PC-9 (cell line): ENCODE measurements at regions not wholly inside any gene's neighbourhood (a gene's known extent, or its start where the extent isn't known, plus 50 kb on each side); places are given as distances from the start of the nearest gene placed in this dataset.

ENCODE experiments used
- BruUV-seq: library from RNA; stranded (reverse); fragments of 400-500 nt; replicated peaks from 2 replicates; lab custom pipeline; 2021; lab: Mats Ljungman, UMichigan
- CTCF ChIA-PET: fragments of 300-600 bp; sonication (Branson Sonifier 250); formaldehyde crosslinking; loops from one replicate; lab custom pipeline; 2022; ENCODE audit warnings: antibody characterized with exemption; lab: Charles Lee
- POLR2A ChIA-PET: fragments of 300-600 bp; sonication (Branson Sonifier 250); formaldehyde crosslinking; loops from one replicate; lab custom pipeline; 2022; ENCODE audit warnings: antibody characterized with exemption; ENCODE audit not compliant: unreplicated experiment; lab: Charles Lee
- DNase-seq, 2 experiments: peaks; one replicate each; pipeline versions ENCODE4 v3.0.0 to v3.0.0-alpha.2; 2015 to 2022; ENCODE audit warnings: mixed read lengths in 1 of 2
- H2AFZ ChIP-seq: fragments of 200-600 bp; sonication (generic); 2 replicates; pipeline ENCODE4 v1.8.1; 2017; ENCODE audit warnings: antibody characterized with exemption
- H3F3A ChIP-seq: fragments of 200-600 bp; sonication (generic); 2 replicates; pipeline ENCODE4 v1.8.1; 2017; ENCODE audit warnings: antibody characterized with exemption, mild to moderate bottlenecking, low read depth; ENCODE audit not compliant: insufficient read depth
- H3K27ac ChIP-seq: fragments of 200-600 bp; sonication (generic); 2 replicates; pipeline ENCODE4 v1.6.1; 2016; ENCODE audit warnings: mixed run types
- H3K27me3 ChIP-seq: fragments of 200-600 bp; sonication (generic); 2 replicates; pipeline ENCODE4 v1.6.1; 2016; ENCODE audit warnings: low read depth, mixed run types; ENCODE audit not compliant: insufficient read depth
- H3K36me3 ChIP-seq: fragments of 200-600 bp; sonication (generic); 2 replicates; pipeline ENCODE4 v1.6.1; 2016; ENCODE audit warnings: low read depth, mixed run types
- H3K4me1 ChIP-seq: fragments of 200-600 bp; sonication (generic); replicated peaks from 2 replicates; pipeline ENCODE4 v1.6.1; 2016; ENCODE audit warnings: mixed run types; ENCODE audit not compliant: insufficient read depth
- H3K4me2 ChIP-seq: fragments of 200-600 bp; sonication (generic); 2 replicates; pipeline ENCODE4 v1.6.1; 2017; ENCODE audit warnings: mixed run types
- H3K4me3 ChIP-seq: fragments of 200-600 bp; sonication (generic); 2 replicates; pipeline ENCODE4 v1.6.1; 2016; ENCODE audit warnings: mixed run types
- H3K79me2 ChIP-seq: fragments of 200-600 bp; sonication (generic); 2 replicates; pipeline ENCODE4 v1.6.1; 2017; ENCODE audit warnings: low read depth, mixed run types
- H3K9me2 ChIP-seq: fragments of 200-600 bp; sonication (generic); 2 replicates; pipeline ENCODE4 v1.8.1; 2017; ENCODE audit warnings: mild to moderate bottlenecking; ENCODE audit not compliant: insufficient read depth
- H3K9me3 ChIP-seq: fragments of 200-600 bp; sonication (generic); 2 replicates; pipeline ENCODE4 v1.8.1; 2016; ENCODE audit warnings: low read depth; ENCODE audit not compliant: insufficient read depth
- H4K20me1 ChIP-seq: fragments of 200-600 bp; sonication (generic); 2 replicates; pipeline ENCODE4 v1.8.1; 2017; ENCODE audit not compliant: insufficient read depth
- EZH2 ChIP-seq: fragments of 200-600 bp; sonication (generic); IDR thresholded peaks from 2 replicates; pipeline ENCODE4 v1.8.0; 2017; ENCODE audit warnings: antibody characterized with exemption, low read depth
- intact Hi-C: fragments of 100-400 bp; cut with micrococcal nuclease; formaldehyde crosslinking; loops from one replicate; pipeline ENCODE4 v1.10.0; 2022; ENCODE audit not compliant: unreplicated experiment
- TF ChIP-seq, protein P1 (sequence below): fragments of 200-600 bp; sonication (generic); conservative IDR thresholded peaks from 2 replicates; pipeline ENCODE4 v1.6.1; 2017; ENCODE audit warnings: mixed run types, antibody characterized with exemption, mild to moderate bottlenecking, moderate library complexity

DNA sequence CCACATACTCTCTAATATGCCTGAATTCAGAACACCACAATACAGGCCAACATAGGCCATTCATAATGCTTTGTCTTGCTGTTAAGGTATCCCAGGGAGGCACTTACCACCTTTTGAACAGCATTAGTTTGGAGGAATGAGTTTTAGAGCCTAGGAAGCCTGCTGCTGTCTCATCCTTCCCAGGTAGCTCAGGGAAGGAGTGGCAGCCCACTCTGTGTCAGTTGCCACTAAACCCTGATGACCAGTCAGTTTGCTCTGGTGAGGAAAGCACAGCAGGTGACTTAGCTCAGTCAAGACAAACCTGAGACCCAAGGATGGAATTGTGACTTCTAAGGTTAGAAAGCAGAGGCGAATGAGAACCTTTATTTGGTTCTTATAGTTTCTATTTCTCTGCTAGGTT is 337.4 kb upstream of the ATP10B start:
- no TSS peak for BruUV-seq
- no peaks in the 10 kb centered on the region for H3K9me2 ChIP-seq

DNA sequence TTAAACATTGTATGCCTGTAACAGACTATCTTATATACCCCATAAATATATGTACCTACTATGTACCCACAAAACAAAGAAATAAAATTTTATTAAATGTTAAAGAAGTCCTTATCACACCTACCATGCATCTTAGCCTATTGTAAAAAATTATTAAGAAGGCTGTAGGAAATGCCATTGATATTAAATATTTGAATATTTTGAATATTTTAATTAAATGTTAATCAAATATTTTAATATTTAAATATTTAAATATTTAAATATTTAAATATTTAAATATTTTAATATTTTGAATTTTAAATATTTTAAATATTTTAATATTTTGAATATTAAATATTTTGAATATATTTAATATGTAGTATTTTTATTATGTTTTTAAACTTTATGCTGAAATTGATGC is 331.5 kb upstream of the ATP10B start:
- intact Hi-C loops: no loop called here
- Histone ChIP-seq H3K4me1 (no peaks in the 10 kb centered on the region), H3K4me2 (no peak overlapping the region), H3K9me2 (no peaks in the 10 kb centered on the region; the same call in 1 of the 2 replicates), H3K9me3 (no peaks in the 10 kb centered on the region), H3K79me2 (no peaks in the 10 kb centered on the region), H3K27me3 (no peaks in the 10 kb centered on the region), H3F3A (no peaks in the 10 kb centered on the region), H2AFZ (no peak overlapping the region), H3K27ac (no peak overlapping the region), H3K36me3 (no peaks in the 10 kb centered on the region), H3K4me3 (no peak overlapping the region), H4K20me1 (no peaks in the 10 kb centered on the region)
- ChIA-PET POLR2A (no interaction called here), CTCF (no interaction called here)
- TF ChIP-seq, protein P1, sequence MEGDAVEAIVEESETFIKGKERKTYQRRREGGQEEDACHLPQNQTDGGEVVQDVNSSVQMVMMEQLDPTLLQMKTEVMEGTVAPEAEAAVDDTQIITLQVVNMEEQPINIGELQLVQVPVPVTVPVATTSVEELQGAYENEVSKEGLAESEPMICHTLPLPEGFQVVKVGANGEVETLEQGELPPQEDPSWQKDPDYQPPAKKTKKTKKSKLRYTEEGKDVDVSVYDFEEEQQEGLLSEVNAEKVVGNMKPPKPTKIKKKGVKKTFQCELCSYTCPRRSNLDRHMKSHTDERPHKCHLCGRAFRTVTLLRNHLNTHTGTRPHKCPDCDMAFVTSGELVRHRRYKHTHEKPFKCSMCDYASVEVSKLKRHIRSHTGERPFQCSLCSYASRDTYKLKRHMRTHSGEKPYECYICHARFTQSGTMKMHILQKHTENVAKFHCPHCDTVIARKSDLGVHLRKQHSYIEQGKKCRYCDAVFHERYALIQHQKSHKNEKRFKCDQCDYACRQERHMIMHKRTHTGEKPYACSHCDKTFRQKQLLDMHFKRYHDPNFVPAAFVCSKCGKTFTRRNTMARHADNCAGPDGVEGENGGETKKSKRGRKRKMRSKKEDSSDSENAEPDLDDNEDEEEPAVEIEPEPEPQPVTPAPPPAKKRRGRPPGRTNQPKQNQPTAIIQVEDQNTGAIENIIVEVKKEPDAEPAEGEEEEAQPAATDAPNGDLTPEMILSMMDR: no peak
- no peak for TF ChIP-seq EZH2
- no peak for DNase-seq
- BruUV-seq: no TSS peak

More for the DNA sequence above, 337.4 kb upstream of the ATP10B start:
- H3K36me3 ChIP-seq: no peaks in the 10 kb centered on the region
- intact Hi-C loops: no loop called here
- no peak for DNase-seq
- no peak overlapping the region for H3K4me3 ChIP-seq
- H2AFZ ChIP-seq: no peak overlapping the region
- no peaks in the 10 kb centered on the region for H4K20me1 ChIP-seq
- no peaks in the 10 kb centered on the region for H3K9me3 ChIP-seq
- no peaks in the 10 kb centered on the region for H3K79me2 ChIP-seq
- ChIA-PET CTCF (no interaction called here), POLR2A (no interaction called here)
- TF ChIP-seq, protein P1: no peak
- no peak for TF ChIP-seq EZH2
- no peaks in the 10 kb centered on the region for H3K27me3 ChIP-seq
- no peak overlapping the region for H3K27ac ChIP-seq
- H3K4me1 ChIP-seq: no peaks in the 10 kb centered on the region
- H3F3A ChIP-seq: no peaks in the 10 kb centered on the region
- no peak overlapping the region for H3K4me2 ChIP-seq

DNA sequence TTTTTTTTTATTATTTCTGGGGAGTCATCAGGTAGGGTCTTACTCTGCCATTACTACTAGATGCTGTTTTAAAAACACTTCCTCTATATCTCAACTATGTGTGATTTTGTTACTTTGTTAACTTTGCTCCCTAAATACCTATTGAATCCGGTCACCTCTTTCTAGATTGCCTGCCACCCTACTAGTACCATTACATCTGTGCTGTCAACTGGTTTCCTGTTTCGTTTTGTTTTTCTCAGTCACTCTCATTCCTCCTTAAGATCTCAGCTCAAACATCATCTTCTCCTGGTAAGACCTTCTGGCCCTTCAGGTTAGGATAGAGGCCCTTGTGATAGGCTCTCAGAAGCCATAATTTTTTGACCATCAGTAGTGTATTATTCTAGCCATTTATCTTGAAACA is 324.2 kb upstream of the ATP10B start:
- BruUV-seq: no TSS peak
- no peaks in the 10 kb centered on the region for H3K9me3 ChIP-seq
- CTCF ChIA-PET: no interaction called here
- intact Hi-C loops: no loop called here
- H3K4me2 ChIP-seq: no peak overlapping the region
- H3K79me2 ChIP-seq: no peaks in the 10 kb centered on the region
- no peaks in the 10 kb centered on the region for H3F3A ChIP-seq
- no peaks in the 10 kb centered on the region for H4K20me1 ChIP-seq
- TF ChIP-seq, protein P1: no peak
- TF ChIP-seq EZH2: no peak
- H3K36me3 ChIP-seq: no peaks in the 10 kb centered on the region
- H3K27me3 ChIP-seq: no peaks in the 10 kb centered on the region
- POLR2A ChIA-PET: no interaction called here
- H3K4me1 ChIP-seq: no peaks in the 10 kb centered on the region
- no peak overlapping the region for H3K27ac ChIP-seq
- no peaks in the 10 kb centered on the region for H3K9me2 ChIP-seq
- H2AFZ ChIP-seq: no peak overlapping the region
- no peak for DNase-seq
- H3K4me3 ChIP-seq: no peak overlapping the region
